Activated CD8-positive, alpha-beta T cell treated with anti-CD3 and anti-CD28 coated beads for 36 hours (primary cell): ENCODE measurements at regions not wholly inside any gene's neighbourhood (a gene's known extent, or its start where the extent isn't known, plus 50 kb on each side); places are given as distances from the start of the nearest gene placed in this dataset.
"Not testable (repeated sequence)": the region's sequence is repeated elsewhere in the genome, so short reads cannot be mapped to it uniquely, and the experiment has no call there.

Experiments used
- ATAC-seq: fragments of 200-7000 bp; cut with Tn5 transposase; one replicate; pipeline ENCODE4 v1.10.0; 2021; ENCODE audit warnings: mild to moderate bottlenecking, moderate library complexity
- CTCF ChIA-PET: fragments of 350-600 bp; sonication (Branson Sonifier 250); formaldehyde crosslinking; loops from one replicate; lab custom pipeline; 2021; ENCODE audit warnings: antibody characterized with exemption; lab: Charles Lee
- POLR2A ChIA-PET: fragments of 350-600 bp; sonication (Branson Sonifier 250); formaldehyde crosslinking; loops from one replicate; lab custom pipeline; 2021; ENCODE audit warnings: antibody characterized with exemption; lab: Charles Lee
- DNase-seq: peaks from one replicate; pipeline ENCODE4 v3.0.0-alpha.2; 2020
- H3K27ac Mint-ChIP-seq: one replicate; pipeline ENCODE4 v1.8.0; 2021; ENCODE audit warnings: mild to moderate bottlenecking, mixed read lengths
- H3K27me3 Mint-ChIP-seq: one replicate; pipeline ENCODE4 v1.8.0; 2021; ENCODE audit warnings: mixed read lengths
- H3K36me3 Mint-ChIP-seq: one replicate; pipeline ENCODE4 v1.8.0; 2021; ENCODE audit warnings: low read depth, mixed read lengths
- H3K4me1 Mint-ChIP-seq: one replicate; pipeline ENCODE4 v1.8.0; 2021; ENCODE audit warnings: low read depth, mixed read lengths
- H3K4me3 Mint-ChIP-seq: one replicate; pipeline ENCODE4 v1.8.0; 2021; ENCODE audit warnings: mild to moderate bottlenecking, moderate library complexity, mixed read lengths
- H3K9me3 Mint-ChIP-seq: one replicate; pipeline ENCODE4 v1.8.0; 2021; ENCODE audit warnings: mixed read lengths
- intact Hi-C: fragments of 100-400 bp; cut with micrococcal nuclease; formaldehyde crosslinking; loops from one replicate; pipeline ENCODE4 v1.10.0; 2022
- TF ChIP-seq, protein P1 (sequence below): fragments of 200-600 bp; IDR thresholded peaks from one replicate; pipeline ENCODE4 v1.8.0; 2022; ENCODE audit warnings: antibody characterized with exemption, mild to moderate bottlenecking

DNA sequence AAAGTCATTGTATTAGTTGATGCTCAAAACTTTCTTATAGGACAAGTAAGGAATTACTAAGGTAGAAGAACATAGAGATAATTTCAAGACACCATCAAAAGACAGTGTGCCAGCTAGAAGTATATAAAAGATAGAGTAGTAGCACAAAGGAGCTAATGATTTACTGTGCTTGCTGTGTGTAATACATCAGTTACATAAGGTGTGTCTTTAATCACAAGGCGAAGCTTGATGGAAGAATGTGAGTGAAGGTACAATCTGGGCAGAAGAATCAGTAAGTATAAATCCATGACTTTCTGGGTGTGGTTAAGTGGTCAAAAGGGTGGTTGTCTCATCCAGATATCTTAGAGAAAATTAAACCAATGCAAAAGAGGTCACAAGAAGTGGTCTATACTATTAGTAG is 95.1 kb upstream of the BOD1L1 start:
- H3K27ac Mint-ChIP-seq: no peak overlapping the region
- TF ChIP-seq, protein P1, sequence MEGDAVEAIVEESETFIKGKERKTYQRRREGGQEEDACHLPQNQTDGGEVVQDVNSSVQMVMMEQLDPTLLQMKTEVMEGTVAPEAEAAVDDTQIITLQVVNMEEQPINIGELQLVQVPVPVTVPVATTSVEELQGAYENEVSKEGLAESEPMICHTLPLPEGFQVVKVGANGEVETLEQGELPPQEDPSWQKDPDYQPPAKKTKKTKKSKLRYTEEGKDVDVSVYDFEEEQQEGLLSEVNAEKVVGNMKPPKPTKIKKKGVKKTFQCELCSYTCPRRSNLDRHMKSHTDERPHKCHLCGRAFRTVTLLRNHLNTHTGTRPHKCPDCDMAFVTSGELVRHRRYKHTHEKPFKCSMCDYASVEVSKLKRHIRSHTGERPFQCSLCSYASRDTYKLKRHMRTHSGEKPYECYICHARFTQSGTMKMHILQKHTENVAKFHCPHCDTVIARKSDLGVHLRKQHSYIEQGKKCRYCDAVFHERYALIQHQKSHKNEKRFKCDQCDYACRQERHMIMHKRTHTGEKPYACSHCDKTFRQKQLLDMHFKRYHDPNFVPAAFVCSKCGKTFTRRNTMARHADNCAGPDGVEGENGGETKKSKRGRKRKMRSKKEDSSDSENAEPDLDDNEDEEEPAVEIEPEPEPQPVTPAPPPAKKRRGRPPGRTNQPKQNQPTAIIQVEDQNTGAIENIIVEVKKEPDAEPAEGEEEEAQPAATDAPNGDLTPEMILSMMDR: no peak
- ChIA-PET CTCF (no interaction called here), POLR2A (no interaction called here)
- H3K9me3 Mint-ChIP-seq: no peaks in the 10 kb centered on the region
- H3K36me3 Mint-ChIP-seq: no peaks in the 10 kb centered on the region
- no peak for ATAC-seq
- intact Hi-C loops: no loop called here
- H3K4me3 Mint-ChIP-seq: no peak overlapping the region
- H3K4me1 Mint-ChIP-seq: no peaks in the 10 kb centered on the region
- DNase-seq: no peak
- peaks cover 3% of the 10 kb centered on the region for H3K27me3 Mint-ChIP-seq

DNA sequence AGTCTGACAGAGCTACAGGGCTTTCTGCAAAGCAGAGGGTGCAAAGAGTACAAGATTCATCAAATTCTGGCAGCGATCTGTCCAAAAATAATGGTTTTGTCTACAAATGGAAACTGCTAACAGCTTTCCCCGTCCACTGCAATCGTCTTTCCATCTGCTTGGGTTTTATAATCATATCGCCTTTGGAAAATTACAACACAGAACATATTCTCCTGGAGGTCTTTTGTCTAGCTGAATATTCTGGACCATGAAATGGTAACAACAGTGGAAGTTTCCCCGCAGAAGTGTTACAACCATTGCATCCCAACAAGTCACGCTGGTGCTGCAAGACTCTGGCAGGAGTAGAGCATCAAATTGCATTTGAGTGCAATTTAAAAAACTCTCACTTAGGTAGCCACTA is 101.2 kb upstream of the BOD1L1 start:
- Mint-ChIP-seq H3K36me3 (no peaks in the 10 kb centered on the region), H3K9me3 (no peaks in the 10 kb centered on the region), H3K27ac (no peak overlapping the region), H3K4me1 (no peaks in the 10 kb centered on the region), H3K27me3 (no peaks in the 10 kb centered on the region), H3K4me3 (no peak overlapping the region)
- POLR2A ChIA-PET: no interaction called here
- CTCF ChIA-PET: no interaction called here
- intact Hi-C loops: no loop called here
- no peak for DNase-seq
- ATAC-seq: no peak
- TF ChIP-seq, protein P1: no peak

- H3K4me3 Mint-ChIP-seq: no peak overlapping the region
- TF ChIP-seq, protein P1: no peak
- no peaks in the 10 kb centered on the region for H3K4me1 Mint-ChIP-seq
- no peak overlapping the region for H3K27ac Mint-ChIP-seq
- ChIA-PET CTCF (no interaction called here), POLR2A (no interaction called here)
- ATAC-seq: no peak
- intact Hi-C loops: no loop called here
- no peak for DNase-seq
- H3K9me3 Mint-ChIP-seq: no peaks in the 10 kb centered on the region
- no peaks in the 10 kb centered on the region for H3K36me3 Mint-ChIP-seq
- H3K27me3 Mint-ChIP-seq: no peaks in the 10 kb centered on the region
These were observed 103.5 kb upstream of the BOD1L1 start for GRCh38 chr4:13731019-13731418.

DNA sequence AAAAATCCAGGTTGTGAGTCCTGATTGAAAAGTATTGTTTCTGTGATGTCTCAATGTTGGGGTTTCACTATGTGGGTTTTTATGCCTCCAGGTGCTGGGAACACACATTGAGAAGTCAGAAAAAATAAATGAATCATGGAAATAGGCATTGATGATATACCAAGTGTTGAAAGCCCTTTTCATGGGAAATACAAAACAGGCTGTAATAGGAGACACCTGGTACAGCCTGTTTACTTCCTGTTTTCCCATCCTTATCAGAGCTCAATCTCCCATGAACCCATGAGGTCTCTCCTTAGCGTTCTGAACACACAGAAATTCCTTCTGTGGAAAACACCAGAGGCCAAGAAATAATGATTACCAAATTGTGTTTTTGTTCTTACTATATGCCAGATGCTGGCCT is 106.3 kb upstream of the BOD1L1 start:
- CTCF ChIA-PET: no interaction called here

DNA sequence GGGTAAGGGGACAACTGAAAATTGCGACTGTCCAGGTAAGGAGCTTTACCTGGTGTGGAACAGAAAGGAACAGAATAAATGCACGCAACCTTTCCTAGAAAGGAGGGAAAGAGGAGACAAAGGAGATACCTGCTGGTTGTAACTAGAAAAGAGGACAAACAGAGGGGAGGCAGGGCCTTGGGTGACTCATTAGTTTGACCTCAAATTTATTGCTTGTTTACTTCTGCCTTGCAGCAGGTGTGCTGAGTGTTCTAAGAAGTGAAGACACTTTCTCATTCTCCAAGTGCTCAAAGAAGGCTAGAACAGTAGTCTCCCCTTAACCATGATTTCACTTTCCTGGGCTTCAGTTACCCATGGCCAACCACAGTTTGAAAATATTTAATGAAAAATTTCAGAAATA is 123.1 kb upstream of the BOD1L1 start:
- no peak overlapping the region for H3K4me3 Mint-ChIP-seq
- intact Hi-C loops: no loop called here
- DNase-seq: no peak
- no peak overlapping the region for H3K27ac Mint-ChIP-seq
- ChIA-PET CTCF (no interaction called here), POLR2A (no interaction called here)
- H3K4me1 Mint-ChIP-seq: no peaks in the 10 kb centered on the region
- H3K9me3 Mint-ChIP-seq: no peaks in the 10 kb centered on the region
- peaks cover 10% of the 10 kb centered on the region for H3K27me3 Mint-ChIP-seq
- TF ChIP-seq, protein P1: no peak
- no peaks in the 10 kb centered on the region for H3K36me3 Mint-ChIP-seq
- ATAC-seq: no peak

More for the DNA sequence above, 106.3 kb upstream of the BOD1L1 start:
- TF ChIP-seq, protein P1: no peak
- POLR2A ChIA-PET: no interaction called here
- Mint-ChIP-seq H3K27ac (no peak overlapping the region), H3K4me3 (no peak overlapping the region), H3K27me3 (no peaks in the 10 kb centered on the region), H3K4me1 (no peaks in the 10 kb centered on the region), H3K9me3 (no peaks in the 10 kb centered on the region), H3K36me3 (no peaks in the 10 kb centered on the region)
- DNase-seq (no peak), ATAC-seq (no peak)
- intact Hi-C loops: no loop called here

DNA sequence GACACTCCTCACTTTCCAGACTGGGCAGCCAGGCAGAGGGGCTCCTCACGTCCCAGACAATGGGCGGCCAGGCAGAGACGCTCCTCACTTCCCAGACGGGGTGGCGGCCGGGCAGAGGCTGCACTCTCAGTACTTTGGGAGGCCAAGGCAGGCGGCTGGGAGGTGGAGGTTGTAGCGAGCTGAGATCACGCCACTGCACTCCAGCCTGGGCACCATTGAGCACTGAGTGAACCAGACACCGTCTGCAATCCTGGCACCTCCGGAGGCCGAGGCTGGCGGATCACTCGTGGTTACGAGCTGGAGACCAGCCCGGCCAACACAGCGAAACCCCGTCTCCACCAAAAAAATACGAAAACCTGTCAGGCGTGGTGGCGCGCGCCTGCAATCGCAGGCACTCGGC is 134.1 kb upstream of the BOD1L1 start:
- H3K36me3 Mint-ChIP-seq, DNase-seq, H3K27ac Mint-ChIP-seq, ATAC-seq, POLR2A ChIA-PET, H3K27me3 Mint-ChIP-seq, H3K4me3 Mint-ChIP-seq, H3K4me1 Mint-ChIP-seq, CTCF ChIA-PET, intact Hi-C loops: not testable (repeated sequence)
- peaks cover 15% of the 10 kb centered on the region for H3K9me3 Mint-ChIP-seq
